OCI-LY7 (cell line): ENCODE measurements at regions not wholly inside any gene's neighbourhood (a gene's known extent, or its start where the extent isn't known, plus 50 kb on each side); places are given as distances from the start of the nearest gene placed in this dataset.

Experiments
- BruUV-seq: library from RNA; stranded (reverse); fragments of 400-500 nt; replicated peaks from 2 replicates; lab custom pipeline; 2021; lab: Mats Ljungman, UMichigan
- CTCF ChIA-PET: fragments of 300-600 bp; sonication (Branson Sonifier 250); formaldehyde crosslinking; loops from one replicate; lab custom pipeline; 2022; ENCODE audit warnings: antibody characterized with exemption; ENCODE audit not compliant: unreplicated experiment; lab: Charles Lee
- POLR2A ChIA-PET: fragments of 300-600 bp; sonication (Branson Sonifier 250); formaldehyde crosslinking; loops from one replicate; lab custom pipeline; 2022; ENCODE audit warnings: antibody characterized with exemption; lab: Charles Lee
- DNase-seq: peaks from one replicate; pipeline ENCODE4 v3.0.0-alpha.2; 2015; ENCODE audit warnings: low spot score
- H2AFZ ChIP-seq: fragments of 200-600 bp; sonication (generic), shearing (Covaris generic); 2 replicates; pipeline ENCODE4 v1.6.1; 2014; ENCODE audit warnings: mild to moderate bottlenecking, antibody characterized with exemption, low read length, moderate library complexity
- H3K27ac ChIP-seq: fragments of 200-600 bp; sonication (generic); 2 replicates; pipeline ENCODE4 v1.5.1; 2014; ENCODE audit warnings: mixed run types, low read depth, mild to moderate bottlenecking, moderate library complexity, low read length, inconsistent platforms; ENCODE audit not compliant: poor library complexity, severe bottlenecking
- H3K36me3 ChIP-seq: fragments of 200-600 bp; sonication (generic); 2 replicates; pipeline ENCODE4 v1.6.1; 2014; ENCODE audit warnings: mild to moderate bottlenecking, antibody characterized with exemption, low read length, moderate library complexity, mixed read lengths; ENCODE audit not compliant: insufficient read depth
- H3K4me1 ChIP-seq: fragments of 200-600 bp; sonication (generic); 2 replicates; pipeline ENCODE4 v1.5.1; 2014; ENCODE audit warnings: mild to moderate bottlenecking, low read length; ENCODE audit not compliant: insufficient read depth, poor library complexity, severe bottlenecking
- H3K4me2 ChIP-seq: fragments of 200-600 bp; sonication (generic); 2 replicates; pipeline ENCODE4 v1.6.1; 2014; ENCODE audit warnings: mild to moderate bottlenecking, low read length
- H3K4me3 ChIP-seq: fragments of 200-600 bp; sonication (generic); 2 replicates; pipeline ENCODE4 v1.5.1; 2014; ENCODE audit warnings: mild to moderate bottlenecking, low read depth, low read length; ENCODE audit not compliant: poor library complexity, severe bottlenecking
- H3K79me2 ChIP-seq: fragments of 200-600 bp; sonication (generic); 2 replicates; pipeline ENCODE4 v1.6.1; 2016; ENCODE audit warnings: low read depth, mild to moderate bottlenecking, low read length, moderate library complexity, mixed read lengths; ENCODE audit not compliant: insufficient read depth
- H3K9me2 ChIP-seq: fragments of 200-600 bp; sonication (generic); 2 replicates; pipeline ENCODE4 v1.6.1; 2016; ENCODE audit warnings: mild to moderate bottlenecking, low read length, mixed read lengths; ENCODE audit not compliant: insufficient read depth
- H3K9me3 ChIP-seq: fragments of 200-600 bp; sonication (generic); 2 replicates; pipeline ENCODE4 v1.6.1; 2014; ENCODE audit warnings: mild to moderate bottlenecking, mixed run types, low read length, mixed read lengths
- H4K20me1 ChIP-seq: fragments of 200-600 bp; sonication (generic); 2 replicates; pipeline ENCODE4 v1.6.1; 2014; ENCODE audit warnings: mild to moderate bottlenecking, antibody characterized with exemption, low read length, moderate library complexity, mixed read lengths; ENCODE audit not compliant: insufficient read depth
- EZH2phosphoT487 ChIP-seq: fragments of 200-600 bp; sonication (generic); IDR thresholded peaks from 2 replicates; pipeline ENCODE4 v1.6.1; 2018; ENCODE audit warnings: low read depth, borderline replicate concordance, mild to moderate bottlenecking, mixed run types, antibody characterized with exemption, low read length, moderate library complexity, mixed read lengths
- intact Hi-C: fragments of 100-400 bp; cut with micrococcal nuclease; formaldehyde crosslinking; loops from one replicate; pipeline ENCODE4 v1.10.0; 2022; ENCODE audit not compliant: unreplicated experiment
- TF ChIP-seq, protein P1 (sequence below): fragments of 200-600 bp; sonication (generic); conservative IDR thresholded peaks from 2 replicates; pipeline ENCODE4 v1.5.1; 2014; ENCODE audit warnings: mild to moderate bottlenecking, antibody characterized with exemption, low read length, moderate library complexity, mixed read lengths

DNA sequence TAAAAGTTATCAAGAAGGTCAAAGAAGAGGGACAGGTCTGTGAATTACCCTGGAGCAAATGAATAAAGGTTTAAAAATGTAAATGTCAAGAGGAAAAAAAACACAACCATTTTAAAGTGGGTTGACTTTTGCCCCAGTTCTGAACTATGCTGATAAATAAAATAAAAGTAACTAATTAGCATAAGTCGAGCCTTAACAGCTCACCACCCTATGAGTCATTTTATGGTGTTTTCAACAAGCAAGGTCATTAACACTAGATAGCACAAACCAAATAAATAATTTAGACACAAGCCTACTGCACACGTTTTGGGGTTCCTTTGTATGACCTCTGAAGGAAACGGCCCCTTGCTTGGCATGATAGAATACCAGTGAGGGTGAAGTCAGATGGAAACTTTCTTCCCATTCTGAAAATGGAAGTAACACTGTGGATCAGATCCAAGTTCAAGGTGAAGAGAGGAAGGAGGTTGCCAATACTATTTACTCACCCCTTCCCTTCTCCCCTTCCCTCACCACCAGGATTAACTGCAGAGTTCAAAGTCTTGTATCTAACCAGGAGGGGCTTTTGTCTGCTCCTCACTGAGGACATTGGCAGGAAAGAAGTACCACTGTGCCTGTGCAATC, 380.0 kb upstream of the ACVR2A start:
- BruUV-seq: no TSS peak
- POLR2A ChIA-PET: interaction anchor here (0.7 kb wide), 1 partner anchor 560 kb away, joined by 3 read pairs; no protein-coding TSS in a partner anchor
- no peaks in the 10 kb centered on the region for H3K79me2 ChIP-seq
- no peaks in the 10 kb centered on the region for H3K36me3 ChIP-seq
- intact Hi-C loops: no loop called here
- no peak overlapping the region for H3K4me3 ChIP-seq
- no peak overlapping the region for H2AFZ ChIP-seq
- H4K20me1 ChIP-seq: no peaks in the 10 kb centered on the region
- H3K4me1 ChIP-seq: no peaks in the 10 kb centered on the region
- H3K27ac ChIP-seq: no peak overlapping the region
- CTCF ChIA-PET: no interaction called here
- DNase-seq: no peak
- H3K9me2 ChIP-seq: no peaks in the 10 kb centered on the region
- no peak overlapping the region for H3K4me2 ChIP-seq
- TF ChIP-seq, protein P1, sequence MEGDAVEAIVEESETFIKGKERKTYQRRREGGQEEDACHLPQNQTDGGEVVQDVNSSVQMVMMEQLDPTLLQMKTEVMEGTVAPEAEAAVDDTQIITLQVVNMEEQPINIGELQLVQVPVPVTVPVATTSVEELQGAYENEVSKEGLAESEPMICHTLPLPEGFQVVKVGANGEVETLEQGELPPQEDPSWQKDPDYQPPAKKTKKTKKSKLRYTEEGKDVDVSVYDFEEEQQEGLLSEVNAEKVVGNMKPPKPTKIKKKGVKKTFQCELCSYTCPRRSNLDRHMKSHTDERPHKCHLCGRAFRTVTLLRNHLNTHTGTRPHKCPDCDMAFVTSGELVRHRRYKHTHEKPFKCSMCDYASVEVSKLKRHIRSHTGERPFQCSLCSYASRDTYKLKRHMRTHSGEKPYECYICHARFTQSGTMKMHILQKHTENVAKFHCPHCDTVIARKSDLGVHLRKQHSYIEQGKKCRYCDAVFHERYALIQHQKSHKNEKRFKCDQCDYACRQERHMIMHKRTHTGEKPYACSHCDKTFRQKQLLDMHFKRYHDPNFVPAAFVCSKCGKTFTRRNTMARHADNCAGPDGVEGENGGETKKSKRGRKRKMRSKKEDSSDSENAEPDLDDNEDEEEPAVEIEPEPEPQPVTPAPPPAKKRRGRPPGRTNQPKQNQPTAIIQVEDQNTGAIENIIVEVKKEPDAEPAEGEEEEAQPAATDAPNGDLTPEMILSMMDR: no peak
- TF ChIP-seq EZH2phosphoT487: no peak
- no peaks in the 10 kb centered on the region for H3K9me3 ChIP-seq

DNA sequence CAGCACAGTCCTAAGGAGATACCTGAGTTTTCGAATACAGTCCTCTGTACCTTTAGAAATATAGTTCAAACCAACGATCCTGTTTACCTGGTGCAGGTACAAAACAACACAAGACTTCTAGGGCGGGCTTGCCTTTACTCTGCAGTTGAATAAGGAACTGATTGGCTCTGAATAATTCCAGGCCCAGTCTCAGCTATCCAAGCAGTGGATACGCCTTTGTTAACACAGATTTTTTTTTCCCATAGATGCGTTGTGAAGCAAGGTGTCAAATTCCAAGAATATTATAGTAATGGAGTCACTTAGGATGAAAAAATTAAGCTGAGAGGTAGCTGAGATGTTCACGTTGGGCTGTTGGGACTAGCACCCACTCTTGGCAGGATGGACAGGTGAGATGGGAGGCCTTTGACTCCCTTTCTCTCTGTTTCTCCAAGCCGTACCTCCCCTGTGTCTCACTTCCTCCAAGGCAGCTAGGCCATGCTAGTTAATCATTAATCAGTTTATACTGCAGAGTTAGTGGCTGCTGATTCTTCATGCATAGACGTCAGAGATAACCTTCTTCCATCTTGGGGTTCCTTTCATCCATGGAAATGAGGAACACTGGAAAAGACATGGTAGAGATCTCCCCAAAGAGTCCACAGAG, 380.8 kb upstream of the ACVR2A start:
- Histone ChIP-seq H2AFZ (no peak overlapping the region), H3K4me1 (no peaks in the 10 kb centered on the region), H3K36me3 (no peaks in the 10 kb centered on the region), H3K4me2 (no peak overlapping the region), H3K9me3 (no peaks in the 10 kb centered on the region), H4K20me1 (no peaks in the 10 kb centered on the region), H3K27ac (no peak overlapping the region), H3K79me2 (no peaks in the 10 kb centered on the region), H3K9me2 (no peaks in the 10 kb centered on the region), H3K4me3 (no peak overlapping the region)
- ChIA-PET POLR2A (no interaction called here), CTCF (no interaction called here)
- TF ChIP-seq, protein P1: no peak
- TF ChIP-seq EZH2phosphoT487: no peak
- BruUV-seq: no TSS peak
- intact Hi-C loops: no loop called here
- no peak for DNase-seq

DNA sequence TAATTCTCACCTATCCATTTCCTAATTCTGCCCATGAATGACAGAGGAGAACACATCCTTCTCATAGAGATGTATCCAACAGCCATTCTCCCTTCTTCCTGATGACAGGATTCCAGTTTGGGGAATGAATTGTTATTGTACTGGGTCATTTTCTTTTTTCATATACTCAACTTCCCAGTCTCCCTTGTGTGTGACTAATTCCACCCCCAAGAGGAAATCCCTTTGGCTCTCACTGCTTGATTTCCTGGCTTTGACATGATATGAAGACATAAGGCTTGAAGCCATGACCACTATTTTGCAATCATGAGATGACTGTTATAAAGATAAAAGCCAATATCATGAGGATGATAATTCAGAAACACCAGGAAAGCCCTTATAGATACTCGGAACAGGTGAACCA, 384.7 kb upstream of the ACVR2A start:
- ChIA-PET CTCF (no interaction called here), POLR2A (no interaction called here)
- no peaks in the 10 kb centered on the region for H3K9me3 ChIP-seq
- no peak overlapping the region for H2AFZ ChIP-seq
- no TSS peak for BruUV-seq
- no peaks in the 10 kb centered on the region for H3K36me3 ChIP-seq
- H3K4me3 ChIP-seq: no peak overlapping the region
- no peaks in the 10 kb centered on the region for H4K20me1 ChIP-seq
- H3K4me2 ChIP-seq: no peak overlapping the region
- H3K4me1 ChIP-seq: no peaks in the 10 kb centered on the region
- H3K79me2 ChIP-seq: no peaks in the 10 kb centered on the region
- TF ChIP-seq, protein P1: no peak
- TF ChIP-seq EZH2phosphoT487: no peak
- no peaks in the 10 kb centered on the region for H3K9me2 ChIP-seq
- H3K27ac ChIP-seq: no peak overlapping the region
- no peak for DNase-seq
- intact Hi-C loops: no loop called here
